ENCODE measurements at regions not wholly inside any gene's neighbourhood (a gene's known extent, or its start where the extent isn't known, plus 50 kb on each side); places are given as distances from the start of the nearest gene placed in this dataset.

- TF ChIP-seq CEBPB (IDR thresholded peaks at IDR 0.05) (no peak), CREB1 (IDR thresholded peaks at IDR 0.05; ENCODE audit: low read depth) (no peak), FOXM1 (IDR thresholded peaks at IDR 0.05; ENCODE audit: borderline replicate concordance, low read depth) (no peak), TEAD4 (IDR thresholded peaks at IDR 0.05) (no peak), EP300 (IDR thresholded peaks at IDR 0.05; ENCODE audit: borderline replicate concordance) (no peak), RAD21 (IDR thresholded peaks at IDR 0.05; ENCODE audit: low read depth) (no peak), YY1 (IDR thresholded peaks at IDR 0.05; ENCODE audit: low read depth) (no peak), TAF1 (IDR thresholded peaks at IDR 0.05; ENCODE audit: low read depth) (no peak), EGR1 (IDR thresholded peaks at IDR 0.05) (no peak), NFIC (IDR thresholded peaks at IDR 0.05) (no peak), TCF12 (IDR thresholded peaks at IDR 0.05; ENCODE audit: low read depth) (no peak)
- TF ChIP-seq, protein P1, sequence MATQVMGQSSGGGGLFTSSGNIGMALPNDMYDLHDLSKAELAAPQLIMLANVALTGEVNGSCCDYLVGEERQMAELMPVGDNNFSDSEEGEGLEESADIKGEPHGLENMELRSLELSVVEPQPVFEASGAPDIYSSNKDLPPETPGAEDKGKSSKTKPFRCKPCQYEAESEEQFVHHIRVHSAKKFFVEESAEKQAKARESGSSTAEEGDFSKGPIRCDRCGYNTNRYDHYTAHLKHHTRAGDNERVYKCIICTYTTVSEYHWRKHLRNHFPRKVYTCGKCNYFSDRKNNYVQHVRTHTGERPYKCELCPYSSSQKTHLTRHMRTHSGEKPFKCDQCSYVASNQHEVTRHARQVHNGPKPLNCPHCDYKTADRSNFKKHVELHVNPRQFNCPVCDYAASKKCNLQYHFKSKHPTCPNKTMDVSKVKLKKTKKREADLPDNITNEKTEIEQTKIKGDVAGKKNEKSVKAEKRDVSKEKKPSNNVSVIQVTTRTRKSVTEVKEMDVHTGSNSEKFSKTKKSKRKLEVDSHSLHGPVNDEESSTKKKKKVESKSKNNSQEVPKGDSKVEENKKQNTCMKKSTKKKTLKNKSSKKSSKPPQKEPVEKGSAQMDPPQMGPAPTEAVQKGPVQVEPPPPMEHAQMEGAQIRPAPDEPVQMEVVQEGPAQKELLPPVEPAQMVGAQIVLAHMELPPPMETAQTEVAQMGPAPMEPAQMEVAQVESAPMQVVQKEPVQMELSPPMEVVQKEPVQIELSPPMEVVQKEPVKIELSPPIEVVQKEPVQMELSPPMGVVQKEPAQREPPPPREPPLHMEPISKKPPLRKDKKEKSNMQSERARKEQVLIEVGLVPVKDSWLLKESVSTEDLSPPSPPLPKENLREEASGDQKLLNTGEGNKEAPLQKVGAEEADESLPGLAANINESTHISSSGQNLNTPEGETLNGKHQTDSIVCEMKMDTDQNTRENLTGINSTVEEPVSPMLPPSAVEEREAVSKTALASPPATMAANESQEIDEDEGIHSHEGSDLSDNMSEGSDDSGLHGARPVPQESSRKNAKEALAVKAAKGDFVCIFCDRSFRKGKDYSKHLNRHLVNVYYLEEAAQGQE (IDR thresholded peaks at IDR 0.05; ENCODE audit: low read depth) = no peak
- TF ChIP-seq, protein P2, sequence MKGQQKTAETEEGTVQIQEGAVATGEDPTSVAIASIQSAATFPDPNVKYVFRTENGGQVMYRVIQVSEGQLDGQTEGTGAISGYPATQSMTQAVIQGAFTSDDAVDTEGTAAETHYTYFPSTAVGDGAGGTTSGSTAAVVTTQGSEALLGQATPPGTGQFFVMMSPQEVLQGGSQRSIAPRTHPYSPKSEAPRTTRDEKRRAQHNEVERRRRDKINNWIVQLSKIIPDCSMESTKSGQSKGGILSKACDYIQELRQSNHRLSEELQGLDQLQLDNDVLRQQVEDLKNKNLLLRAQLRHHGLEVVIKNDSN (IDR thresholded peaks at IDR 0.05) = no peak
- TF ChIP-seq, protein P3, sequence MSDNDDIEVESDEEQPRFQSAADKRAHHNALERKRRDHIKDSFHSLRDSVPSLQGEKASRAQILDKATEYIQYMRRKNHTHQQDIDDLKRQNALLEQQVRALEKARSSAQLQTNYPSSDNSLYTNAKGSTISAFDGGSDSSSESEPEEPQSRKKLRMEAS (IDR thresholded peaks at IDR 0.05) = no peak
Measured at GRCh38 chr15:89402518-89402805, 67.8 kb upstream of the POLG start.

DNA sequence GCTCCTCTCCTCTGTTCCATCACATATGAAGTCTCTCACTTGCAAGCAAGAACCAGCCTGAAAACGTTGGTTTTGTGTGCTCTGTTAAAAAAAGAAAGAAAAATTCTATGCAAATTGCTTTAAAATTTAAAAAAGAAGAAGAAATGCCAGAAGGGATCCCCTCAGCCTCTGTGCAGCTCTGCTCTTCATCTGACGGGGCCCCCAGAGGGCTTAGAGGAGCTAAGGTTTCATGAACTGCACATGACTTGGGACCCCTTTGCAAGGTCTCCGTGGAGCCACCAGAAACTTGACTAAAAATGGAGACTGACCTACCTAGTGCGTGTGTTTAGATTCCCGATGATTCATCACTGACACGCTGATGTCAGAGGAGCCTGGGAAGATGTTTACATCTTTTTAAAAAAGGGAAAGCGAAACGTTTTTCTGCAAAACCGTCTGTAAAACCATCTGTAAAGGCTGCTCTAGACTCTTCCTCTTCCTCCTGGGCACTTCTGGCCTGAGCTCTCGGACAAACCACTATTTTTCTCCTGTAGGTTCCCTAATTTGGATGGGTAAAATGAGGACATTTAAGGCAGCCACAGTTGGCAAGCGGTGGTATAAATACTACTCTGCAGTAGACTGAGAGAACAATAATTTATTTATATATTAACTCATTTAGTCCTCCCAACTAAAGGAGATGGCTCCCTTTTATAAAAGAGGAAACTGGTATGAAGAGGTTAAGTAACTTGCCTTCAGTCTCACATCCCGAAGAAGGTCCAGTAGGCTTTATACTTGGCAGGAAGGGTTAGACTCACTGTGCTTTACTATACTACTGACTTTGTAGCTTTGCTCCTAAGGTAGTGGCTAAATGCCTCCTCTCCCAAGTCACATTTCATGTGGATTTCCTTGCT, 67.2 kb upstream of the POLG start:
- TF ChIP-seq YY1 (IDR thresholded peaks at IDR 0.05; ENCODE audit: low read depth) = no peak

DNA sequence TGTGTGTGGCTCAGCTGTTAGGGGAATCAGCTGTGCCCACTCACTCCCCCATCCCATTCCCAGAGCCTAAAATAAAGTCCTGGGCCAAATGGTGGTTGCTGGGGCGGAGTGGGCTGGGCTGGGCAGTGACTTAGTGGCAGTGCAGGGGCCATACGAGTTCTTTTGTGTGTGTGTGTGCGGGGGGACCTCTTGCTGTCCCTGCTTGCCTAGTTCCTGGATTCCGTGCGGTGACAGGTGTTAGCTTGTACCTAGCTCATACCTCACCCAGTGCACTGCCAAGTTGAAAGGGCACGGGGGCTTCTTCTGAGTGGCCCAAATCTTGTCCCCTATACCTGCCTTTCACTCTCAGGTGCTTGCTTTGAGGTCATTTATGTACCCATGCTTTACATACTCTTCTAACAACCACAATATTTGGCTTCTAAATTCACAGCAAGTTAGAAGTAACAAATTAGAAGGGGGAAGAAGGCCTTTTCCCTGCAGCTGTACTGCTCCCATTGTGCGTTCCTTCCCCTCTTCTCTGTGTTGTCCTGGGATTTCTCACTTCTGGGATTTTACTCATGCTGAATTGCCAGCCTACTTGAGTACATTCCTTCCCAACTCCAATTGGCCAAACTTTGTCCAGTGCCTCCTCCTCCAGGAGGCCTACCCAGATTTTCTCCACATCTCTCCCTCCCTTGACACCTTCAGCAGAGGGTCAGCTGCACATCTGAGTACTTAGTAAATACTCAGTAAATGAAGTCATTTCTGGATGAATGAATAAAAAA, 66.3 kb upstream of the POLG start:
- TF ChIP-seq CREB1 (IDR thresholded peaks at IDR 0.05; ENCODE audit: low read depth) = no peak
- TF ChIP-seq EGR1 (IDR thresholded peaks at IDR 0.05) = no peak
- TF ChIP-seq TCF12 (IDR thresholded peaks at IDR 0.05; ENCODE audit: low read depth) = no peak
- TF ChIP-seq, protein P2 (IDR thresholded peaks at IDR 0.05) = no peak
- TF ChIP-seq TEAD4 (IDR thresholded peaks at IDR 0.05) = no peak
- no peak for TF ChIP-seq FOXM1 (IDR thresholded peaks at IDR 0.05; ENCODE audit: borderline replicate concordance, low read depth)
- TF ChIP-seq, protein P3 (IDR thresholded peaks at IDR 0.05) = no peak
- no peak for TF ChIP-seq YY1 (IDR thresholded peaks at IDR 0.05; ENCODE audit: low read depth)
- no peak for TF ChIP-seq EP300 (IDR thresholded peaks at IDR 0.05; ENCODE audit: borderline replicate concordance)
- TF ChIP-seq ZBTB7A (IDR thresholded peaks at IDR 0.05; ENCODE audit: low read depth) = no peak
- TF ChIP-seq RAD21 (IDR thresholded peaks at IDR 0.05; ENCODE audit: low read depth) = no peak
- TF ChIP-seq TAF1 (IDR thresholded peaks at IDR 0.05; ENCODE audit: low read depth) = no peak
- no peak for TF ChIP-seq CEBPB (IDR thresholded peaks at IDR 0.05)
- no peak for TF ChIP-seq NFIC (IDR thresholded peaks at IDR 0.05)
- TF ChIP-seq, protein P1 (IDR thresholded peaks at IDR 0.05; ENCODE audit: low read depth) = no peak

- TF ChIP-seq TCF12 (IDR thresholded peaks at IDR 0.05; ENCODE audit: low read depth) (no peak), TAF1 (IDR thresholded peaks at IDR 0.05; ENCODE audit: low read depth) (no peak), EP300 (IDR thresholded peaks at IDR 0.05; ENCODE audit: borderline replicate concordance) (no peak), FOXM1 (IDR thresholded peaks at IDR 0.05; ENCODE audit: borderline replicate concordance, low read depth) (no peak), CREB1 (IDR thresholded peaks at IDR 0.05; ENCODE audit: low read depth) (no peak), RAD21 (IDR thresholded peaks at IDR 0.05; ENCODE audit: low read depth) (no peak), TEAD4 (IDR thresholded peaks at IDR 0.05) (no peak), NFIC (IDR thresholded peaks at IDR 0.05) (no peak), ZBTB7A (IDR thresholded peaks at IDR 0.05; ENCODE audit: low read depth) (no peak), YY1 (IDR thresholded peaks at IDR 0.05; ENCODE audit: low read depth) (no peak), EGR1 (IDR thresholded peaks at IDR 0.05) (no peak)
- TF ChIP-seq, protein P3 (IDR thresholded peaks at IDR 0.05) = no peak
- TF ChIP-seq, protein P2 (IDR thresholded peaks at IDR 0.05) = no peak
- TF ChIP-seq, protein P1 (IDR thresholded peaks at IDR 0.05; ENCODE audit: low read depth) = no peak
Measured at GRCh38 chr15:89400116-89400781, 65.6 kb upstream of the POLG start.
